ENCODE measurements at regions not wholly inside any gene's neighbourhood (a gene's known extent, or its start where the extent isn't known, plus 50 kb on each side); places are given as distances from the start of the nearest gene placed in this dataset.
"Not testable (repeated sequence)": the region's sequence is repeated elsewhere in the genome, so short reads cannot be mapped to it uniquely, and the experiment has no call there.

GRCh38 chr7:119900996-119901672 is 371.8 kb upstream of the KCND2 start:
- Mint-ChIP-seq H3K4me1 (ENCODE audit: unreplicated experiment) (no peaks in the 10 kb centered on the region), H3K9me3 (ENCODE audit: unreplicated experiment) (no peaks in the 10 kb centered on the region), H3K4me3 (ENCODE audit: unreplicated experiment) (no peak overlapping the region), H3K36me3 (ENCODE audit: low read depth, unreplicated experiment) (no peaks in the 10 kb centered on the region), H3K27ac (ENCODE audit: unreplicated experiment) (no peak overlapping the region), H3K27me3 (ENCODE audit: unreplicated experiment) (no peaks in the 10 kb centered on the region)
- no peak for TF ChIP-seq CTCF (IDR thresholded peaks at IDR 0.05; ENCODE audit: unreplicated experiment)
- DNase-seq (ENCODE audit: low spot score) = no peak

GRCh38 chr7:119903085-119903484 is 369.9 kb upstream of the KCND2 start:
- H3K9me3 Mint-ChIP-seq (ENCODE audit: unreplicated experiment) = no peaks in the 10 kb centered on the region
- no peak overlapping the region for H3K4me3 Mint-ChIP-seq (ENCODE audit: unreplicated experiment)
- no peak for TF ChIP-seq CTCF (IDR thresholded peaks at IDR 0.05; ENCODE audit: unreplicated experiment)
- no peaks in the 10 kb centered on the region for H3K27me3 Mint-ChIP-seq (ENCODE audit: unreplicated experiment)
- H3K36me3 Mint-ChIP-seq (ENCODE audit: low read depth, unreplicated experiment) = no peaks in the 10 kb centered on the region
- H3K4me1 Mint-ChIP-seq (ENCODE audit: unreplicated experiment) = no peaks in the 10 kb centered on the region
- H3K27ac Mint-ChIP-seq (ENCODE audit: unreplicated experiment) = no peak overlapping the region
- no peak for DNase-seq (ENCODE audit: low spot score)

- Mint-ChIP-seq H3K36me3 (ENCODE audit: low read depth, unreplicated experiment) (no peaks in the 10 kb centered on the region), H3K4me3 (ENCODE audit: unreplicated experiment) (no peak overlapping the region), H3K27ac (ENCODE audit: unreplicated experiment) (no peak overlapping the region), H3K9me3 (ENCODE audit: unreplicated experiment) (no peaks in the 10 kb centered on the region), H3K27me3 (ENCODE audit: unreplicated experiment) (no peaks in the 10 kb centered on the region), H3K4me1 (ENCODE audit: unreplicated experiment) (no peaks in the 10 kb centered on the region)
- DNase-seq (ENCODE audit: low spot score) = no peak
- no peak for TF ChIP-seq CTCF (IDR thresholded peaks at IDR 0.05; ENCODE audit: unreplicated experiment)
Measured at GRCh38 chr7:119905495-119905894, 367.5 kb upstream of the KCND2 start.

GRCh38 chr7:119908948-119909347 is 364.0 kb upstream of the KCND2 start:
- Mint-ChIP-seq H3K9me3 (ENCODE audit: unreplicated experiment) (no peaks in the 10 kb centered on the region), H3K36me3 (ENCODE audit: low read depth, unreplicated experiment) (no peaks in the 10 kb centered on the region), H3K27me3 (ENCODE audit: unreplicated experiment) (no peaks in the 10 kb centered on the region), H3K4me1 (ENCODE audit: unreplicated experiment) (no peaks in the 10 kb centered on the region), H3K27ac (ENCODE audit: unreplicated experiment) (no peak overlapping the region), H3K4me3 (ENCODE audit: unreplicated experiment) (no peak overlapping the region)
- no peak for DNase-seq (ENCODE audit: low spot score)
- no peak for TF ChIP-seq CTCF (IDR thresholded peaks at IDR 0.05; ENCODE audit: unreplicated experiment)

- H3K36me3 Mint-ChIP-seq (ENCODE audit: low read depth, unreplicated experiment); H3K4me1 Mint-ChIP-seq (ENCODE audit: unreplicated experiment); H3K27ac Mint-ChIP-seq (ENCODE audit: unreplicated experiment); H3K27me3 Mint-ChIP-seq (ENCODE audit: unreplicated experiment); H3K4me3 Mint-ChIP-seq (ENCODE audit: unreplicated experiment); H3K9me3 Mint-ChIP-seq (ENCODE audit: unreplicated experiment); DNase-seq (ENCODE audit: low spot score): not testable (repeated sequence)
Measured at GRCh38 chr7:119914119-119914518, 358.9 kb upstream of the KCND2 start.
